Left ventricle myocardium superior (tissue), 1 donor: ENCODE measurements at regions not wholly inside any gene's neighbourhood (a gene's known extent, or its start where the extent isn't known, plus 50 kb on each side); places are given as distances from the start of the nearest gene placed in this dataset.

Experiments used
- ATAC-seq: fragments of 200-7000 bp; cut with Tn5 transposase; one replicate; pipeline ENCODE4 v1.9.1; 2020; ENCODE audit warnings: mild to moderate bottlenecking, moderate library complexity
- DNase-seq: peaks from one replicate; pipeline ENCODE4 v3.0.0-alpha.2; 2020
- intact Hi-C: fragments of 100-400 bp; cut with micrococcal nuclease; formaldehyde crosslinking; loops from one replicate; pipeline ENCODE4 v1.11.0; 2022
- donor health status: DM: no; HTN: yes; CAD: no; lungs with severe emphysema.

- intact Hi-C loops: no loop called here
- ATAC-seq: no peak
- no peak for DNase-seq
Observed at GRCh38 chr3:84820126-84820525, 138.7 kb upstream of the CADM2 start.

- ATAC-seq: no peak
- intact Hi-C loops: no loop called here
- DNase-seq: no peak
Observed at GRCh38 chr3:84820906-84821305, 137.9 kb upstream of the CADM2 start.

- ATAC-seq (no peak), DNase-seq (no peak)
- intact Hi-C loops: no loop called here
Observed at GRCh38 chr3:84825817-84826216, 133.0 kb upstream of the CADM2 start.

DNA sequence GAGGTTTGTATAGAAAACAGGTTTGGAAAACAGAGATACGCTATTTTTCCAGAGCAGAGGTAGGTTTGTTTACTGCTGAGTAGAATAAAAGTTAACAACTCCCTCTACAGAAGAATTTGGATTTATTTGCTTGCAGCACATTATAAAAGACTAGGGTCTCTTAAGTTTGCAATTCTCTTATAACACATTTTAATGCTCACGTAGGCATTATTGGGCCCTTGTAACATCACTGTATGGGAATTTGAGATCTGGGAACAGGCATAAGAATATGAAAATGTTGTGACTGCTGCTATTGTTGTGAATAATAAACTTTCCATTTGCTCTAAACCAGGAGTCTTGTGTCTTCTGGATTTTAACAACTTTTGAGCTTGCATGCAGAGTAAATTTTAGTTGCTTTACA, 128.3 kb upstream of the CADM2 start:
- no peak for ATAC-seq
- intact Hi-C loops: no loop called here
- DNase-seq: no peak

DNA sequence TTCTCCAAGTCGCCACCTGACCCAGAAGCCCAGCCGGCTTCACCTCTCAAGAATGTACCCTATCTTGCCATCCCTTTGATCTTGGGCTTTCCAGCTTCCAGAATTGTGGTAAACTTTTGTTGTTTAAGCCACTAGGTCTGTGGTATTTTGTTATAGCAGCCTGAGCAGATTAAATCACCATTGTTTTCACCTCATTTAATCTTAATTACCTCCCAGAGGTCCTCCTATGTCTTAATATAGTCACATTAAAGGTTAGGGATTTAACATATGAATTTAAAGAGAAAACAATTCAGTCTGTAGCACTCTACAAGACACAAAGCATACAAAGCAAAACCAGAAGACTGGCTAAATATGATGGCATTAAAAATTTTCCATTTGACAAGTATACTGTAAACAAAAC, 123.4 kb upstream of the CADM2 start:
- DNase-seq (no peak), ATAC-seq (no peak)
- intact Hi-C loops: no loop called here

DNA sequence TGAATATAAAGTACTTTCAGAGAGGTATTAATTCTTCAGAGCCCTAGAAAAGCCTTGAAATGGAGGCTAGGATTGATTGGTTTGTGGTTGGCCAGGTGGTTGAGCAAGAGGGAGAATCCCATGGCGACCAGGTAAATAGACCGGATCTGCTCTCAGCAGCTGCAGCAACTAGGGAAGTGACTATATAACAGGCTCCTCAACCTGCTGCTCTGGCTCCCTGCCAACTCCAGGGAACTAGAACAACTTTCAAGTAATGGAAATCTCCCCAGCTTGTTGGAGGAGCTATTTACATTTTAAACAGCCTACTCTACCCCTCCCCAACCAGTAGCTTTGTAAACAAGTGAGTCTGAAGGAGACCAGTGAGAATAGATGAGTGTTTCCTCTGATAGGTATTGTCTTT, 121.8 kb upstream of the CADM2 start:
- no peak for DNase-seq
- intact Hi-C loops: no loop called here
- no peak for ATAC-seq

DNA sequence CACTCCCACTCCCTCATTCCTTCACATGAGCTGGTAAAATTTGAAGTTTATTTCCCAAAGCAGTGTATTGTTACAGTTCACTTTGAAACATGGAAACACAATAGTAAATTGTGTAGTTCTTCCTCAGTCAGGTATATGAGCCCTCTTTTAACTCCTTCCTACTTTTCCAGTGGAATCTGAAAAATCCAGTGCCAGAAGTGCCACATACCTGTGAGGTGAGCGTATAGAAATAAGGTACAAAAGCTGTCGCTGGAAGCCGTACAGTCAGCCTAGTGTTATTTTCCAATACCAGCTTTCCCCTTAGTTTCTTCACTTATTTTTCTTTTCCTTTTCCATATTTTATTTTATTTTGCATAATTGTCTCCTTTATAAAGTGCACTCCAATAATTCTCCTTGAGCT, 81.7 kb upstream of the CADM2 start:
- ATAC-seq: no peak
- no peak for DNase-seq
- intact Hi-C loops: no loop called here

GRCh38 chr3:84881288-84881687, 77.5 kb upstream of the CADM2 start:
- no peak for DNase-seq
- intact Hi-C loops: no loop called here
- no peak for ATAC-seq

GRCh38 chr3:84885199-84885882, 73.4 kb upstream of the CADM2 start:
- no peak for ATAC-seq
- intact Hi-C loops: no loop called here
- DNase-seq: no peak

- ATAC-seq (no peak), DNase-seq (no peak)
- intact Hi-C loops: no loop called here
Observed at GRCh38 chr3:84891851-84892250, 66.9 kb upstream of the CADM2 start.

DNA sequence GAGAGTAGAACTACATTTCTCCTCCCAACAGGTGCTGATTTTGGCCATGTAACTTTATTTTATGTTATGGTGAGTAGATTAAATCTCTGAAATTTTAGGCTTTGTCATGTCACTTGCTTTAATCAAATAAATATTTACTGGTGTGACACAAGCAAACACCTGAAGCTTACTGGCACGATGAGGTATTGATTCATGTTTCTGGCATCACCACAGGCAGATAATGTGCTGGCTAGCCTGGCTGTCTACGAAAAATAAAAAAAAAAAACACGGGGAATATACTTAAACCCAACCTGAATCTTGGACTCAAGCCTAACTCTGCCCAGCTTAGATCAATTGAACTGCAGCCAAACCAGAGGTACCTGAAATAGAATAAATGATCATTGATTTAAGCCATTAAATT, 65.6 kb upstream of the CADM2 start:
- no peak for ATAC-seq
- intact Hi-C loops: no loop called here
- no peak for DNase-seq

GRCh38 chr3:84904212-84904611, 54.6 kb upstream of the CADM2 start:
- ATAC-seq: no peak
- intact Hi-C loops: no loop called here
- DNase-seq: no peak

DNA sequence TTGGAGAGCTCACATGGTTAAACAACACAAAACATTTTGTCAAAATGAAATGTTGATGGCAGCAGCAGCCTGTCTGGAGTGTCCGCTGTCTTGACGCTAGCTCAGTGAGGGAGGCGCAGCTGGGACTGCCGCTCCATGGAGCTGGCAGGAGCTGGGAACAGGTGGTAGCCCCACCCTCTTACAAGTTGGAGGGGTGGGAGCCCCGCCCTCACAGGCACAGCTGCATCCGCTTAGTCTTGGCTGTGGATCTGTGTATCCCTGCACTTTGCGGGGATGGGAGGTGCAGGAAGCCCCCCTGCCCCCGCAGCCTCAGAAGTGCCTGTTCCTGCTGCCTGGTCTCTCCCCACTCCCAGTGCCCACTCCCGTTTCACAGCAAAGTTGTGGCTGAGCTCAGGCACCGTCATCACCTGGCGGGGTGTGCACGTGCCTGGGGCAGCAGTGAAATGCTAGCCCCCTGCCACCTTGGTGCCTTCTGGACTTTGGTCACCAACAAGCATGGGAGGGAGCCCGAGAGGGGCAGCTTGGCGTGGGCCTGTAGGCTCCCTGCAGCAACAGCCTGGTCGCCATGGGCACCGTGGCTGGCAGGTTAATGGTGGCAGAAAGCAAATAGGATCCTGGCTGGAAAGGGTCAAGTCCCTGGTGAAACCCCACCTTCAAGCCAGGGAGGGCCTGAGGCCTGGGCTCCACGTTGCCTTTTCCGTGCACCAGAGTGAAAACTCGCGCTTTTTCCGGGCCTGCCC, 53.8 kb upstream of the CADM2 start:
- intact Hi-C loops: no loop called here
- ATAC-seq: no peak
- DNase-seq: no peak

DNA sequence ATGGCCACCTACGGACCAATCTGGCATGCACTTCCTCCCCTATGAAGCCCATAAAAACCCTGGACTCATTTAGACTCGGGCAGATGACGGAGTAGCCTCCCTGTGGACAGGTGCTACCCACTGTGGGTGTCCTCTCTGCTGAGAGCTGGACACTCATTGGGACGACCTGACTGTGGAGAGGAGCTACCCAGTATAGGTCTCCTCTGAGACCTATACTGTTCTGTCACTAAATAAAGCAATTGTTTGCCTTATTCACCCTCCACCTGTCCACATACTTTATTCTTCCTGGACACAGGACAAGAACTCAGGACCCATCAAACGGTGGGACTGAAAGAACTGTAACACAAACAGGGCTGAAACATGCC, 53.3 kb upstream of the CADM2 start:
- ATAC-seq (no peak), DNase-seq (no peak)
- intact Hi-C loops: no loop called here

GRCh38 chr3:84906065-84906464, 52.7 kb upstream of the CADM2 start:
- no peak for ATAC-seq
- no peak for DNase-seq
- intact Hi-C loops: no loop called here
